Fibroblast of lung (primary cell): ENCODE measurements at regions not wholly inside any gene's neighbourhood (a gene's known extent, or its start where the extent isn't known, plus 50 kb on each side); places are given as distances from the start of the nearest gene placed in this dataset.

Experiments
- DNase-seq, 2 donors: peaks; one replicate each; pipeline versions ENCODE4 v3.0.0 to v3.0.0-alpha.2; 2010; ENCODE audit warnings: low read depth in 2 of 2
- H2AFZ ChIP-seq: 2 replicates; pipeline ENCODE4 v1.5.1; 2012; ENCODE audit warnings: low read length, control low read depth, inconsistent platforms
- H3K27ac ChIP-seq: 2 replicates; pipeline ENCODE4 v1.5.1; 2011; ENCODE audit warnings: low read length, control low read depth; ENCODE audit not compliant: insufficient read depth
- H3K27me3 ChIP-seq: 2 replicates; pipeline ENCODE4 v1.5.1; 2011; ENCODE audit warnings: mild to moderate bottlenecking, low read length; ENCODE audit not compliant: control insufficient read depth, insufficient read depth
- H3K36me3 ChIP-seq: 2 replicates; pipeline ENCODE4 v1.5.1; 2011; ENCODE audit warnings: low read length; ENCODE audit not compliant: control insufficient read depth, insufficient read depth
- H3K4me1 ChIP-seq: 2 replicates; pipeline ENCODE4 v1.5.1; 2011; ENCODE audit warnings: low read length; ENCODE audit not compliant: control insufficient read depth, insufficient read depth; ENCODE audit errors: extremely low read depth
- H3K4me2 ChIP-seq: 2 replicates; pipeline ENCODE4 v1.5.1; 2011; ENCODE audit warnings: low read length, control low read depth; ENCODE audit not compliant: insufficient read depth; ENCODE audit errors: extremely low read depth
- H3K4me3 ChIP-seq, 4 experiments: fragments of 200-600 bp in 1 of 4; sonication (generic) in 1 of 4; replicated peaks in 1 of 4; 2 replicates each; pipeline ENCODE4 v1.5.1; 2011 to 2016; ENCODE audit warnings: low read length in 4 of 4, low read depth in 3 of 4, mild to moderate bottlenecking in 3 of 4, control low read depth in 2 of 4, inconsistent platforms in 1 of 4, mixed read lengths in 1 of 4; ENCODE audit not compliant: insufficient read depth in 1 of 4; ENCODE audit errors: control extremely low read depth in 1 of 4
- H3K79me2 ChIP-seq: 2 replicates; pipeline ENCODE4 v1.5.1; 2012; ENCODE audit warnings: mild to moderate bottlenecking, low read length, inconsistent platforms; ENCODE audit not compliant: control insufficient read depth, insufficient read depth
- H3K9ac ChIP-seq: 2 replicates; pipeline ENCODE4 v1.5.1; 2011; ENCODE audit warnings: mild to moderate bottlenecking, low read length, control low read depth; ENCODE audit not compliant: insufficient read depth
- H3K9me3 ChIP-seq: 2 replicates; pipeline ENCODE4 v1.5.1; 2012; ENCODE audit warnings: low read depth, low read length; ENCODE audit not compliant: control insufficient read depth, insufficient read depth
- H4K20me1 ChIP-seq: 2 replicates; pipeline ENCODE4 v1.5.1; 2011; ENCODE audit warnings: low read length; ENCODE audit not compliant: control insufficient read depth, insufficient read depth; ENCODE audit errors: extremely low read depth
- CTCF ChIP-seq, 2 donors: IDR thresholded peaks in 1 of 2; conservative IDR thresholded peaks in 1 of 2; 1 replicate in 1 of 2; 2 replicates in 1 of 2; pipeline ENCODE4 v1.5.1; 2011 to 2012; ENCODE audit warnings: low read length in 2 of 2, control low read depth in 1 of 2, inconsistent platforms in 1 of 2, low read depth in 1 of 2, mild to moderate bottlenecking in 1 of 2
- EZH2 ChIP-seq: IDR thresholded peaks from 2 replicates; pipeline ENCODE4 v1.5.1; 2012; ENCODE audit warnings: low read length, control low read depth, mild to moderate bottlenecking; ENCODE audit errors: missing control alignments

GRCh38 chr9:11103525-11103924 lies 490.7 kb upstream of the PTPRD start:
- Histone ChIP-seq H3K4me3 (no peak overlapping the region), H3K27me3 (no peaks in the 10 kb centered on the region), H3K9me3 (no peaks in the 10 kb centered on the region), H3K27ac (no peak overlapping the region), H4K20me1 (no peaks in the 10 kb centered on the region), H3K9ac (no peak overlapping the region), H3K36me3 (no peaks in the 10 kb centered on the region), H2AFZ (no peak overlapping the region), H3K79me2 (no peaks in the 10 kb centered on the region), H3K4me2 (no peak overlapping the region), H3K4me1 (no peaks in the 10 kb centered on the region)
- TF ChIP-seq CTCF (conservative IDR thresholded peaks at IDR 0.05 in 1 of 2, IDR thresholded peaks at IDR 0.05 in 1 of 2; ENCODE audit: low read depth in 1 of 2, low read length in 2 of 2) = no peak
- no peak for TF ChIP-seq EZH2
- no peak for DNase-seq

- Histone ChIP-seq H3K9ac (no peak overlapping the region), H3K79me2 (no peaks in the 10 kb centered on the region), H3K9me3 (no peaks in the 10 kb centered on the region), H3K4me3 (no peak overlapping the region), H4K20me1 (no peaks in the 10 kb centered on the region), H3K36me3 (no peaks in the 10 kb centered on the region), H3K4me2 (no peak overlapping the region), H3K27ac (no peak overlapping the region), H3K27me3 (no peaks in the 10 kb centered on the region), H3K4me1 (no peaks in the 10 kb centered on the region), H2AFZ (no peak overlapping the region)
- no peak for DNase-seq
- TF ChIP-seq EZH2 = no peak
- TF ChIP-seq CTCF (conservative IDR thresholded peaks at IDR 0.05 in 1 of 2, IDR thresholded peaks at IDR 0.05 in 1 of 2; ENCODE audit: low read depth in 1 of 2, low read length in 2 of 2) = no peak
These were observed 494.4 kb upstream of the PTPRD start for GRCh38 chr9:11107196-11107595.

- H3K27ac ChIP-seq = no peak overlapping the region
- no peak overlapping the region for H3K4me3 ChIP-seq
- H3K79me2 ChIP-seq = no peaks in the 10 kb centered on the region
- no peak overlapping the region for H3K4me2 ChIP-seq
- no peak for TF ChIP-seq EZH2
- no peak for TF ChIP-seq CTCF (conservative IDR thresholded peaks at IDR 0.05 in 1 of 2, IDR thresholded peaks at IDR 0.05 in 1 of 2; ENCODE audit: low read depth in 1 of 2, low read length in 2 of 2)
- H4K20me1 ChIP-seq = no peaks in the 10 kb centered on the region
- no peaks in the 10 kb centered on the region for H3K4me1 ChIP-seq
- no peak for DNase-seq
- no peak overlapping the region for H2AFZ ChIP-seq
- no peaks in the 10 kb centered on the region for H3K9me3 ChIP-seq
- no peaks in the 10 kb centered on the region for H3K36me3 ChIP-seq
- no peak overlapping the region for H3K9ac ChIP-seq
- H3K27me3 ChIP-seq = no peaks in the 10 kb centered on the region
These were observed 515.4 kb upstream of the PTPRD start for GRCh38 chr9:11128156-11128555.
